MM.1S (cell line): ENCODE measurements at regions not wholly inside any gene's neighbourhood (a gene's known extent, or its start where the extent isn't known, plus 50 kb on each side); places are given as distances from the start of the nearest gene placed in this dataset.

Source experiments
- DNase-seq: peaks from one replicate; pipeline ENCODE4 v3.0.0-alpha.2; 2015
- H2AFZ ChIP-seq: fragments of 300-600 bp; sonication (generic); 2 replicates; pipeline ENCODE4 v1.6.0; 2016; ENCODE audit warnings: antibody characterized with exemption, low read length
- H3F3A ChIP-seq: fragments of 300-600 bp; sonication (generic); 2 replicates; pipeline ENCODE4 v1.6.1; 2016; ENCODE audit warnings: mild to moderate bottlenecking, antibody characterized with exemption, low read length, moderate library complexity, mixed read lengths; ENCODE audit not compliant: insufficient read depth
- H3K27ac ChIP-seq: fragments of 300-600 bp; sonication (generic); 2 replicates; pipeline ENCODE4 v1.5.1; 2016; ENCODE audit warnings: mild to moderate bottlenecking, low read length
- H3K27me3 ChIP-seq: fragments of 300-600 bp; sonication (generic); replicated peaks from 2 replicates; pipeline ENCODE4 v1.6.0; 2016; ENCODE audit warnings: low read length; ENCODE audit not compliant: insufficient read depth
- H3K36me3 ChIP-seq: fragments of 300-600 bp; sonication (generic); replicated peaks from 2 replicates; pipeline ENCODE4 v1.6.1; 2016; ENCODE audit warnings: mild to moderate bottlenecking, low read length, mixed read lengths; ENCODE audit not compliant: insufficient read depth
- H3K4me1 ChIP-seq: fragments of 300-600 bp; sonication (generic); 2 replicates; pipeline ENCODE4 v1.6.1; 2016; ENCODE audit warnings: low read length, mixed read lengths
- H3K4me2 ChIP-seq: fragments of 300-600 bp; sonication (generic); 2 replicates; pipeline ENCODE4 v1.6.0; 2016; ENCODE audit warnings: low read depth, low read length
- H3K4me3 ChIP-seq: fragments of 300-600 bp; sonication (generic); 2 replicates; pipeline ENCODE4 v1.5.1; 2016; ENCODE audit warnings: low read length, mixed read lengths
- H3K79me2 ChIP-seq: fragments of 300-600 bp; sonication (generic); 2 replicates; pipeline ENCODE4 v1.6.1; 2016; ENCODE audit warnings: mixed run types, low read length, mixed read lengths
- H3K9ac ChIP-seq: fragments of 300-600 bp; sonication (generic); 2 replicates; pipeline ENCODE4 v1.6.1; 2016; ENCODE audit warnings: low read length, mixed read lengths
- H3K9me2 ChIP-seq: fragments of 300-600 bp; sonication (generic); replicated peaks from 2 replicates; pipeline ENCODE4 v1.6.1; 2016; ENCODE audit warnings: mild to moderate bottlenecking, low read length, mixed read lengths; ENCODE audit not compliant: insufficient read depth
- H3K9me3 ChIP-seq: fragments of 300-600 bp; sonication (generic); replicated peaks from 2 replicates; pipeline ENCODE4 v1.6.1; 2016; ENCODE audit warnings: mild to moderate bottlenecking, low read length, mixed read lengths; ENCODE audit not compliant: insufficient read depth
- H4K20me1 ChIP-seq: fragments of 300-600 bp; sonication (generic); 2 replicates; pipeline ENCODE4 v1.6.1; 2016; ENCODE audit warnings: mild to moderate bottlenecking, low read length, moderate library complexity, mixed read lengths; ENCODE audit not compliant: insufficient read depth
- EZH2 ChIP-seq: fragments of 300-600 bp; sonication (generic); optimal IDR thresholded peaks from 2 replicates; pipeline ENCODE3; 2017; ENCODE audit warnings: low read depth, mild to moderate bottlenecking, antibody characterized with exemption, low read length, mixed read lengths
- EZH2phosphoT487 ChIP-seq: fragments of 300-600 bp; sonication (generic); IDR thresholded peaks from 2 replicates; pipeline ENCODE4 v1.6.1; 2018; ENCODE audit warnings: antibody characterized with exemption, low read length
- TF ChIP-seq, protein P1 (sequence below): fragments of 300-600 bp; sonication (generic); IDR thresholded peaks from 2 replicates; pipeline ENCODE4 v1.5.1; 2016; ENCODE audit warnings: antibody characterized with exemption, low read length, mixed read lengths

- H3K4me2 ChIP-seq = no peak overlapping the region
- no peak for DNase-seq
- H3F3A ChIP-seq = no peaks in the 10 kb centered on the region
- TF ChIP-seq EZH2phosphoT487 = no peak
- TF ChIP-seq, protein P1, sequence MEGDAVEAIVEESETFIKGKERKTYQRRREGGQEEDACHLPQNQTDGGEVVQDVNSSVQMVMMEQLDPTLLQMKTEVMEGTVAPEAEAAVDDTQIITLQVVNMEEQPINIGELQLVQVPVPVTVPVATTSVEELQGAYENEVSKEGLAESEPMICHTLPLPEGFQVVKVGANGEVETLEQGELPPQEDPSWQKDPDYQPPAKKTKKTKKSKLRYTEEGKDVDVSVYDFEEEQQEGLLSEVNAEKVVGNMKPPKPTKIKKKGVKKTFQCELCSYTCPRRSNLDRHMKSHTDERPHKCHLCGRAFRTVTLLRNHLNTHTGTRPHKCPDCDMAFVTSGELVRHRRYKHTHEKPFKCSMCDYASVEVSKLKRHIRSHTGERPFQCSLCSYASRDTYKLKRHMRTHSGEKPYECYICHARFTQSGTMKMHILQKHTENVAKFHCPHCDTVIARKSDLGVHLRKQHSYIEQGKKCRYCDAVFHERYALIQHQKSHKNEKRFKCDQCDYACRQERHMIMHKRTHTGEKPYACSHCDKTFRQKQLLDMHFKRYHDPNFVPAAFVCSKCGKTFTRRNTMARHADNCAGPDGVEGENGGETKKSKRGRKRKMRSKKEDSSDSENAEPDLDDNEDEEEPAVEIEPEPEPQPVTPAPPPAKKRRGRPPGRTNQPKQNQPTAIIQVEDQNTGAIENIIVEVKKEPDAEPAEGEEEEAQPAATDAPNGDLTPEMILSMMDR = no peak
- TF ChIP-seq EZH2 = no peak
- no peaks in the 10 kb centered on the region for H4K20me1 ChIP-seq
- peaks cover 12% of the 10 kb centered on the region for H3K4me1 ChIP-seq
- H2AFZ ChIP-seq = no peak overlapping the region
- H3K27ac ChIP-seq = no peak overlapping the region
- H3K27me3 ChIP-seq = no peaks in the 10 kb centered on the region
- no peak overlapping the region for H3K9ac ChIP-seq
- no peaks in the 10 kb centered on the region for H3K79me2 ChIP-seq
- no peak overlapping the region for H3K4me3 ChIP-seq
- no peaks in the 10 kb centered on the region for H3K9me2 ChIP-seq
- no peaks in the 10 kb centered on the region for H3K36me3 ChIP-seq
- no peaks in the 10 kb centered on the region for H3K9me3 ChIP-seq
Observed at GRCh38 chr18:28602391-28602790, 425.5 kb upstream of the CDH2 start.

DNA sequence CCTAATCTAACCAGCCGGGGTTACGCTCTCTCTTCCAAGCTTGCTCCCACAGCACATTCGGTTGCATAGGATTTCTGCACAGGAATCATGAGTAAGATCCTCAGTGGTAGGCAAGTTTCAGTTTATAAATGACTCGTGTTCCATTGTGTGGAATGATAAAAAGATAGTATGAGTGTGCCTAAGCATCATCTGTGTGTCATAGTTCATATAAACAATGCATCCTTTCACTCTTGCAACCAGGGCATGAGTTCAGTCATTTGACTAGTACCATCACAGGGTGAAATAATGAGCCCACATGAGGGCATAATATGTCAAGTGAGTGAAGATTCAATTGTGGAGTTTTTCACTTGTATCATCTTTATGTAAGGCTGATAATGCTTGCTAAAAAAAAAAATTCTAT is 417.1 kb upstream of the CDH2 start:
- no peak for DNase-seq
- H3K9me2 ChIP-seq = no peaks in the 10 kb centered on the region
- no peak overlapping the region for H3K4me3 ChIP-seq
- H2AFZ ChIP-seq = no peak overlapping the region
- peaks cover 12% of the 10 kb centered on the region for H3K4me1 ChIP-seq
- H3K4me2 ChIP-seq = no peak overlapping the region
- H3K9me3 ChIP-seq = no peaks in the 10 kb centered on the region
- no peaks in the 10 kb centered on the region for H3F3A ChIP-seq
- H3K9ac ChIP-seq = no peak overlapping the region
- TF ChIP-seq, protein P1 = no peak
- TF ChIP-seq EZH2 (no peak), EZH2phosphoT487 (no peak)
- no peak overlapping the region for H3K27ac ChIP-seq
- H3K36me3 ChIP-seq = no peaks in the 10 kb centered on the region
- H3K27me3 ChIP-seq = no peaks in the 10 kb centered on the region
- H4K20me1 ChIP-seq = no peaks in the 10 kb centered on the region
- no peaks in the 10 kb centered on the region for H3K79me2 ChIP-seq

DNA sequence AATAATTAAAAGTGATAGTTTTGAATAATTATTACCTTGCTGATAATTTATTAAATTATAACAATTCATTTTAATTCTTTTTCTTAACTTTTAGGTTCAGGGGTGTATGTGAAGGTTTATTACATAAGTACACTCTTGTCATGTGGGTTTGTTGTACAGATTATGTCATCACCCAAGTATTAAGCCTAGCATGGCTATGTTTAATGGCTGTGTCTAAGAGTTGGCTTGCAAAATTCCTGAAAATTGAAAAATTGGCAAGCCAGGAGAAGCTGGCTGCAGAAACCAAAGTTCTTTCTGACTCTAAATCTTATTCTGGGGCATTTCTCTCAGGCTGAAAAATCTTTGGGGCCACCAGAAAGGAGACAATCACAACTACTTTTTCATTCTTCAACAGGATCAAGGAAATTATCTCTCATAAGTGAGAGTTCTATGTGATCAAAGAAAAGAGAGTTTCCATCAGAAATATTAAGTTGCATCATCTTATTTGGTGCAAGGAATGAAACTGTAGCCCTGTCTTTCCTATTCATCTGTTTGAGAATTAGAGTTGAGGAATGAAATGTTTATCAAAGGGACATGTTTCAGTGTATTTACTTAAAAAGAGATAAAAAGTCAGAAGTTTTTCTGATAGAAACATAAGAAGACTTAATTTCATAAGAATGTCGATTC is 412.1 kb upstream of the CDH2 start:
- no peaks in the 10 kb centered on the region for H3K9me3 ChIP-seq
- no peaks in the 10 kb centered on the region for H3K4me1 ChIP-seq
- H4K20me1 ChIP-seq = no peaks in the 10 kb centered on the region
- no peak overlapping the region for H3K9ac ChIP-seq
- H3K27ac ChIP-seq = no peak overlapping the region
- no peaks in the 10 kb centered on the region for H3F3A ChIP-seq
- H3K36me3 ChIP-seq = no peaks in the 10 kb centered on the region
- no peak overlapping the region for H3K4me2 ChIP-seq
- TF ChIP-seq EZH2 = no peak
- TF ChIP-seq, protein P1 = no peak
- TF ChIP-seq EZH2phosphoT487 = no peak
- no peaks in the 10 kb centered on the region for H3K27me3 ChIP-seq
- no peak for DNase-seq
- no peak overlapping the region for H2AFZ ChIP-seq
- no peaks in the 10 kb centered on the region for H3K79me2 ChIP-seq
- no peaks in the 10 kb centered on the region for H3K9me2 ChIP-seq
- H3K4me3 ChIP-seq = no peak overlapping the region
